ENCODE measurements at regions not wholly inside any gene's neighbourhood (a gene's known extent, or its start where the extent isn't known, plus 50 kb on each side); places are given as distances from the start of the nearest gene placed in this dataset.
"Not testable (repeated sequence)": the region's sequence is repeated elsewhere in the genome, so short reads cannot be mapped to it uniquely, and the experiment has no call there.

DNA sequence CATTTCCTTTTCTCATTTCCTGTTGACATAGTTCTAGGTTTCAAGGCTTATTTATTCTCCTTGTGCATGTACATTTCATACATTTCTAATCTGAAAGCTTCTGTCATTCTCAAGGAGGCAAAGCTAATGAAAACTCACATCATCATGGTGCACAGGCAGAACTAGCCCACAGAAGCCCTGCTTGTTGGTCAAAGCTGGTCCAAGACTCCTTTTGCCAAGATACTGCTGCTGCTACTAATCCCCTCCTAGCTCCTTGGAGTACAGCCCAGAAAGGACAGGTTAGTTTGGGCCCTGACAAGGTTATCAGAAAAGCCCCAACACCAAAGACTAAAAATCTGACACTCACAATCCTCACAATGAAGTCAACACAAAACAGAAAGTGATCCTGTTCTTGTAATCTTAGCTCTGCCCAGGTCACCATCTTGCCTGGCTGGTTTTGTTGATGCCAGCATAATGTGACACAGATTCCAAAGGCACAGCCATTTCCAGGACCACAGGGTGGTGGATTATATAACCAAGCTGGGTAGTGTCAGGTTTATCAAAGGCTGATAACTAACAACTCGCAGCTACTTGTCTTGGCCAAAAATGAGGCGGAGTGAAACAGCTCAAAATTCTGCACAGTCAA, 417.4 kb downstream of the NDFIP2 start:
- no peak for DNase-seq

DNA sequence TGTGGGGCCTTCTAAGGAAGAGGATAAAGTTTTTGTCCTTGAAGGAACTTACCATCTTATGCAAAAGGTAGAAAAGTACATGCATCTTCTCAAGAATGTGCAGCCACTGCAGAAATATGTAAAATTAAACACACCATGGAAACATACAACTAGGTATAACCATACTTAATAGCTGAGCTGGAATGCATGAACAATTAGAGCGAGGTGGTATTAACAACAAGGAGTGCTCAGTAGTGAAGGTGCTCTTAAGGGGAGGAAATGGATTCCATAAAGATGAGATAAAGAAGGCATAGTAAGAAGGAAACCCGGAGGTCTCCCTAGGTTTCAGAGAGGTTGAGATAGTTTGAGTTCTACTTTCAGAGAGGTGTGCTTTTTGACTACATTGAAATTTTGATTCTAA, 415.9 kb downstream of the NDFIP2 start:
- Mint-ChIP-seq H3K36me3 (no peaks in the 10 kb centered on the region), H3K4me1 (peaks cover 0 to 9% of the 10 kb centered on the region in 2 donors), H3K27me3 (ENCODE audit: low read depth in 3 of 3) (no peaks in the 10 kb centered on the region), H3K27ac (no peak overlapping the region), H3K9me3 (peaks cover 0 to 3% (median 0%) of the 10 kb centered on the region in 6 donors), H3K4me3 (no peak overlapping the region)
- DNase-seq = no peak

More for the DNA sequence above, 417.4 kb downstream of the NDFIP2 start:
- H3K9me3 Mint-ChIP-seq = peaks cover 0 to 3% (median 0%) of the 10 kb centered on the region in 6 donors
- H3K36me3 Mint-ChIP-seq = no peaks in the 10 kb centered on the region
- no peak overlapping the region for H3K4me3 Mint-ChIP-seq
- peaks cover 0 to 9% of the 10 kb centered on the region in 2 donors for H3K4me1 Mint-ChIP-seq
- no peak overlapping the region for H3K27ac Mint-ChIP-seq
- no peaks in the 10 kb centered on the region for H3K27me3 Mint-ChIP-seq (ENCODE audit: low read depth in 3 of 3)

DNA sequence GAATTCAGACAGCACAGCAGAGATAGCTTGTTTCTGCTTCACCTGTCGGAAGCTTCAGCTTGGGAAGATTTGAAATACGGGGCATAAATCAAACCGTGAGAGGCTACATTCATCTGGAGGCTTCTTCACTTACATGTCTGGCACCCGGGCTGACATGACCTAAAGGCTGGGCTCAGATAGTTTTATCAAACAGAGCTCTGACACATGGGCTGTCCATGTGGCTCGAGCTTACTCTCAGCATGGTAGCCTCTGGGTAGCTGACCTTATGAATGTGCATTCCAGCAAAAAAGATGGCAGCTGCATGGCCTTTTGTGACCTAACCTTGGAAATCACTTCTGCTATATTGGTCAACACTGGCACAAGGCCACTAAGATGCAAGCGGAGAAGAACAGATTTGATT, 414.5 kb downstream of the NDFIP2 start:
- DNase-seq = no peak
- no peaks in the 10 kb centered on the region for H3K36me3 Mint-ChIP-seq
- H3K4me3 Mint-ChIP-seq = no peak overlapping the region
- H3K9me3 Mint-ChIP-seq = peaks cover 0 to 7% (median 0%) of the 10 kb centered on the region in 6 donors
- peaks cover 0 to 9% of the 10 kb centered on the region in 2 donors for H3K4me1 Mint-ChIP-seq
- no peak overlapping the region for H3K27ac Mint-ChIP-seq
- no peaks in the 10 kb centered on the region for H3K27me3 Mint-ChIP-seq (ENCODE audit: low read depth in 3 of 3)

DNA sequence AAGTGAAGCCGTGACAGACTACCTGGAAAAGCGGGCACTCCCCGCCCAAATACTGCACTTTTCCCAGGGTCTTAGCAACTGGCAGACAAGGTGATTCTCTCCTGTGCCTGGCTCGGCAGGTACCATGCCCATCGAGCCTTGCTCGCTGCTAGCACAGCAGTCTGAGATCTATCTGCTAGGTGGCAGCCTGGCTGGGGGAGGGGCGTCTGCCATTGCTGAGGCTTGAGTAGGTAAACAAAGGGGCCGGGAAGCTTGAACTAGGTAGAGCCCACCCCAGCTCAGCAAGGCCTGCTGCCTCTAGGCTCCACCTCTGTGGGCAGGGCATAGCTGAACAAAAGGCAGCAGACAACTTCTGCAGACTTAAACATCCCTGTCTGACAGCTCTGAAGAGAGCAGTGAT, 406.3 kb downstream of the NDFIP2 start:
- H3K4me1 Mint-ChIP-seq; DNase-seq; H3K4me3 Mint-ChIP-seq; H3K27ac Mint-ChIP-seq; H3K36me3 Mint-ChIP-seq; H3K27me3 Mint-ChIP-seq (ENCODE audit: low read depth in 3 of 3): not testable (repeated sequence)
- H3K9me3 Mint-ChIP-seq = peaks cover 0 to 13% (median 0%) of the 10 kb centered on the region in 6 donors

DNA sequence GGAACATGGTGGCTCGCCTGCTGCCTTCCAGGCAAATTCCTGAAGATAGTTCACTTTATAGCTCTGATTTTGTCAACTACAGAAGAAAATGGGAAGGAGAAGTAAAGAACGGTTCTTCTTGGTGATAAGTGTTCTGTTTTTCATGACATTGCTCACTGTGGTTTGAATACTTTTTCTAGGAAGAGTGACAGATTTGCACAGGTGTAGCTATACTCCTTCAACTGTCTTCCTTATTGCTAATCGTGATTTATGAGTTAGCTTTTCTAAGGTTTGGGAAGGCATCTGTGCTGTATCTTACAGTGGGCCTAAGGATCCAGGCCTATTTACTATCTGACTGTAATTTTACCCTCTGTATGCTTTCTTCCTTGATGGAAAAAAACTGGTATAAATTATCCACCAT, 405.6 kb downstream of the NDFIP2 start:
- no peak overlapping the region for H3K27ac Mint-ChIP-seq
- H3K9me3 Mint-ChIP-seq = peaks cover 0 to 15% (median 0%) of the 10 kb centered on the region in 6 donors
- peaks cover 0 to 7% (median 3%) of the 10 kb centered on the region in 3 donors for H3K27me3 Mint-ChIP-seq (ENCODE audit: low read depth in 3 of 3)
- no peaks in the 10 kb centered on the region for H3K4me1 Mint-ChIP-seq
- no peak for DNase-seq
- no peak overlapping the region for H3K4me3 Mint-ChIP-seq
- H3K36me3 Mint-ChIP-seq = no peaks in the 10 kb centered on the region

DNA sequence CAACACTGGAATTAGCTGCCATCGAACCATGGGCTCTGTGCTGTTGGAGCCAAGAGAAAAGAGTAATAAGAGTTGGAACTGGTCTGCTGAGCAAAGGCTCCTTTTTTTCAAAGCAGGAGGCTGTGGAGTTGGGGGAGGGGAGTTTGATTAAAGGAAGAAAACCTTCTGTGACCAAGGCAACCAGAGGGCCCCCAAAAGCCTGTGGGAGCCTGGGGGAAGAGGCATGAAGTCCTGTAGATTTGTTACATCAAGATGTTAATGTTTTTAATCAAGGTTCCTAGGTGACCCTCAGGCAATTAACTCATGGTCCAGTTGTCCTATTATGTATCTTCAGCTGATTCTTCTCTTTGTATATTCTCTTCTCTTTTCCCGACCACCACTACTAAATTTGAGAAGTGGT, 403.9 kb downstream of the NDFIP2 start:
- peaks cover 0 to 7% (median 2%) of the 10 kb centered on the region in 3 donors for H3K27me3 Mint-ChIP-seq (ENCODE audit: low read depth in 3 of 3)
- DNase-seq = no peak
- H3K4me1 Mint-ChIP-seq = no peaks in the 10 kb centered on the region
- H3K27ac Mint-ChIP-seq = no peak overlapping the region
- peaks cover 0 to 9% (median 0%) of the 10 kb centered on the region in 6 donors for H3K9me3 Mint-ChIP-seq
- no peak overlapping the region for H3K4me3 Mint-ChIP-seq
- no peaks in the 10 kb centered on the region for H3K36me3 Mint-ChIP-seq

DNA sequence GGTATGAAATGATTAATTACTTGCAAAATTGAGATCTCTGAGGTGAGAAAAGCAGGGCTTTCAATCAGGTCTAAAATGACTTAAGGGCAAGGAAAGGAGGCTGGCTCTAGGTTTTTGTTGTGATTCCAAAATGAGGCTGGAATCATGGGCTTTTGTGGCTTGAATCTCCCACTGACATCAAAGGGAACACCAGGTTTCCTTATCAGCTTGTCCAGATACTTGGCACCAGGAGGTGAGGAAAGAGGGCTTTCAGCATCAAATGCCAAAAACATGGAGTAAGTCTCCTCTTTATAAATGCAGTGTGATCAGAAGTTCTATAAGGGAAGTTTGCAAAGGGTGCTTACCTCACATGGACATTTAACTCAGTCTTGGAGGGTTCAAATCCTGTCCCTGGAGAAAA, 402.3 kb downstream of the NDFIP2 start:
- Mint-ChIP-seq H3K27ac (no peak overlapping the region), H3K4me3 (no peak overlapping the region), H3K36me3 (no peaks in the 10 kb centered on the region), H3K27me3 (ENCODE audit: low read depth in 3 of 3) (peaks cover 0 to 3% (median 2%) of the 10 kb centered on the region in 3 donors), H3K9me3 (peaks cover 0 to 6% (median 0%) of the 10 kb centered on the region in 6 donors), H3K4me1 (no peaks in the 10 kb centered on the region)
- DNase-seq = no peak

DNA sequence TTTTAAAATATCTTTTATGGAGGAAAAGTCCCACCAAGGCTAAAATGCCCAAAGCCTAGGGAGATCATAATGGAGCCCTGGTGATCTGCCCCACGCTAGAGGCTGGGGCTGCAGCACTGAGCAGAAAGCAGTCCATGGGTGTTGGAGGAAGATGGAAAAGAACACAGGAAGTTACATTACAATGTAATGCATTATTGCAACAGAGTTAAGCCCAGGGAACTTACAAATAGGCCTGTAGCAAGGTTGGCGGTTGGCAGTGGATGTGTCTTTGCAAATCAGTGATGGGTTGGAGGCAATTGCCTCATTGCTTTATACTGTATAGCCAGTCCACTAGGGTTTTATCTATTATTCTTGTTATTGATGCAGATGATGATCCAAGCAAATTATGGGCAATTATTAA, 399.9 kb downstream of the NDFIP2 start:
- H3K9me3 Mint-ChIP-seq = peaks cover 0 to 3% (median 0%) of the 10 kb centered on the region in 6 donors
- H3K27me3 Mint-ChIP-seq (ENCODE audit: low read depth in 3 of 3) = peaks cover 0 to 3% (median 0%) of the 10 kb centered on the region in 3 donors
- H3K4me3 Mint-ChIP-seq = no peak overlapping the region
- no peaks in the 10 kb centered on the region for H3K4me1 Mint-ChIP-seq
- no peak for DNase-seq
- H3K27ac Mint-ChIP-seq = no peak overlapping the region
- no peaks in the 10 kb centered on the region for H3K36me3 Mint-ChIP-seq

DNA sequence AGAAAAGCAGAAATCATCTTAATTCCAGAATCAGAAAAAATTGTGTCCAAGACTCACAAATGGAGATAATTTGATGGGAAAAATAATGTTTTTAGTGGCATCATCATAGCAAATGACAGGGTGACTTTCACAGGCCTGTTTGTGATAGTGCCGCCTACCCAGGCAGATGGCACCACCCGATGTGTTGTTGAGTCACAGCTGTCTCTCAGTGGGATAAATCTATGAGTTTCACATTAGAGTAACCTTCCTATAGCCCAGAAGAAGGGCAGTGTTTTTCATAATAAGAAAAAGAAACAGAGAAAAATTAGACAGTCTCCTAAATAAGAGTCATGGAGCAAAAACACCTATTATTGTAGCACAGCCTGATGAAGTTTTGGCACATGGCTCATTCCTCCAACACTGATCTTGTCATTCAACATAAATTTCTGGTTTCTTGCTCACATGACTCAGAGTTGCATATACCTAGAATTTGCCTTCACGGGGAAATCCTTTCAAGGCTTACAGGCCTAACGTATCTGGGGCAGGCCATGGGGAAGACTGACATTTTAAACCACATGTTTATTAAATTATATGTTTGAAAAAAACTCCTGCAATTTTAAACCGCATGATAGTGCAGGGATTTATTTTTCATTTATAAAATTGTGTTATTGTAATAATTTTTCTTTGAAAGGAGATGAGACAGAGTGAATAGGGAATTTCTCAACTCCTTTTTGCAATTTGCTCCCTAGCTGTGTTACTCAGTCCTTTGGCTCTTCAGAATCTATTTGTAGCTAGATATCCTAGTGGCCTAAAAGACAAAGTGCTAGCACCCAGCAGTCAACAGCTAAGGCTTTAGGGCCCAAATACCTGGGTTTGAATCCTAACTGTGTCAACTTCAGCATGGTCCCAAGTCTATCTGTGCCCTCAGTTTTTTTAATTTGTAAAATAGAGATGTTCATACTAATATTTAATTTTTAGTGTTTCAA, 393.7 kb downstream of the NDFIP2 start:
- H3K36me3 Mint-ChIP-seq = no peaks in the 10 kb centered on the region
- no peak for DNase-seq
- H3K4me3 Mint-ChIP-seq = no peak overlapping the region
- no peaks in the 10 kb centered on the region for H3K9me3 Mint-ChIP-seq
- H3K27me3 Mint-ChIP-seq (ENCODE audit: low read depth in 3 of 3) = peaks cover 0 to 4% (median 2%) of the 10 kb centered on the region in 3 donors
- H3K4me1 Mint-ChIP-seq = no peaks in the 10 kb centered on the region
- H3K27ac Mint-ChIP-seq = no peak overlapping the region

DNA sequence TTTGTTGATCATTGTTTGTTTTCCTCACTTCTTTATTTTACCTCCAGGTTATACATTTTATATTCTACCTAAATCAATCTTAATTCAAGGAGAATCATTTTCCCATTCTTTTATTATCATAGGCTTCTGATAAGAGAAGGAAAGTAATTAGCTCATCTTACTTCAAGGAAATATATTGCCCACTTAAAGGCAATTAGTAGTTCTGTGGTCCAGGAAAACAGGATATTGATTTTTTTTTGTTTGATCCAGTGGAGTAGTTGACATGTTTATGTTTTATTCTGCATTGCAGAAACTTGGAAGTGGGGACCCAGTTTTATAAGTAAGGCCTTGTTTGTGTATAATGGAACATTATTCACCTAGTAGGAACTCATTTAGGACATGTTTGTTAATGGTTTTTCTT, 390.6 kb downstream of the NDFIP2 start:
- H3K36me3 Mint-ChIP-seq = no peaks in the 10 kb centered on the region
- H3K4me3 Mint-ChIP-seq = no peak overlapping the region
- DNase-seq = no peak
- no peaks in the 10 kb centered on the region for H3K4me1 Mint-ChIP-seq
- no peaks in the 10 kb centered on the region for H3K9me3 Mint-ChIP-seq
- peaks cover 0 to 4% (median 2%) of the 10 kb centered on the region in 3 donors for H3K27me3 Mint-ChIP-seq (ENCODE audit: low read depth in 3 of 3)
- no peak overlapping the region for H3K27ac Mint-ChIP-seq

DNA sequence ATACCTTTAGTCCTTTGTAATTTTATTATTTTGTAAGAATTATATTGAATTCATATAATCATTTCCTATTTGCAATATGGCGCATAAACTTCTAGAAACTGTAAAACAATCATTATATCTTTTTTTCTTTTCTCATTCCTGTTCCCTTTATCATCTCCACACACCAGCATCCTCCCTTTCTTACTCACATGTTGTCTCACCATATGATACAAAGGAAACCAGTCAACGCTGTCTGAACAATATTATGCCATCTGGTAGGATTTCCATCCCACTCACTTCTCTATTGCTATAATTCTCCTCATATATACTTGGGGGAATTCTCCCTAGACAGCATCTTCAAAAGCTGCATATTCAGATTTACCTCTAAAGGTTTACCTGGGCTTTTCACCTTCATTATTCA, 389.8 kb downstream of the NDFIP2 start:
- peaks cover 0 to 4% (median 2%) of the 10 kb centered on the region in 3 donors for H3K27me3 Mint-ChIP-seq (ENCODE audit: low read depth in 3 of 3)
- no peaks in the 10 kb centered on the region for H3K9me3 Mint-ChIP-seq
- H3K4me3 Mint-ChIP-seq = no peak overlapping the region
- DNase-seq = no peak
- no peaks in the 10 kb centered on the region for H3K4me1 Mint-ChIP-seq
- H3K36me3 Mint-ChIP-seq = no peaks in the 10 kb centered on the region
- no peak overlapping the region for H3K27ac Mint-ChIP-seq

DNA sequence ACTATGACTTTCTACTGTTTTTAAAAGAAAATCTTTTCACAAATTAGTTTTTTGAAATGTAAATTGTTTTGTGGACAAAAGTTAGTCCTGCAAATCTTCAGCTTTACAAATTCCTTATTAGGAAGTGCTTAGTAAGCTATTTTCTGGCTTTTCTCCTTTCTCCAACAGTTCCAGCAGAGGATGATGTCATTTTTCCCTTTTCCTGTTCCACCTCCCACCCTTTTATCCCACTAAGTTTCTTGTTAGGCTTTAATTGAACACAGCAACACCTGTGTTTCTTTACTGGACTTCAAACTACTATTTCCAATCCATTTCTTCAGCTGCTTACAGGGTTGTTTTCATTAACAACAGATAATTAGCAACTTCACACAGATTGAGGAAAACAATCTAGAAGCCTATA, 389.2 kb downstream of the NDFIP2 start:
- Mint-ChIP-seq H3K36me3 (no peaks in the 10 kb centered on the region), H3K9me3 (no peaks in the 10 kb centered on the region), H3K27ac (no peak overlapping the region), H3K4me3 (no peak overlapping the region), H3K27me3 (ENCODE audit: low read depth in 3 of 3) (peaks cover 0 to 4% (median 2%) of the 10 kb centered on the region in 3 donors), H3K4me1 (no peaks in the 10 kb centered on the region)
- DNase-seq = no peak

DNA sequence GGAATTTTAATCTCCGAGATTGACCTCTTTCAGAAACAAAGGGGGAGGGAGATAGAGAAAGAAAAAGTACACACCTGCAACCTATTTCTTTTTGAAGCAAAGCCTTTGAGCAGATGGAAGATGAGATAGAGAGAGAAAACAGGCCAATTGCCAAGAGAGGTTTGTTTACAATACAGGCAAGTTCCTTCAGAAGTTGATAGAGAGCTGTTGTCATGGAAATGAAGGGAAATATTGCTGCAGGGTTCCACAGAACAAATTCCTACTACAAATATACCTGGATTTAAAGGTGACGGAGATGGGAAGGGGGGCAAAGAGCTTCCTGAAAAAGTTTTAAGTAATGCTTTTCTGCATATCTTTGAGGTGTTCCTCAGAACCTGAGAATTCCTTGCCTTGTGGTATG, 388.4 kb downstream of the NDFIP2 start:
- H3K36me3 Mint-ChIP-seq = no peaks in the 10 kb centered on the region
- peaks cover 0 to 2% (median 0%) of the 10 kb centered on the region in 3 donors for H3K27me3 Mint-ChIP-seq (ENCODE audit: low read depth in 3 of 3)
- H3K4me3 Mint-ChIP-seq = no peak overlapping the region
- H3K9me3 Mint-ChIP-seq = no peaks in the 10 kb centered on the region
- no peak for DNase-seq
- H3K4me1 Mint-ChIP-seq = no peaks in the 10 kb centered on the region
- no peak overlapping the region for H3K27ac Mint-ChIP-seq

DNA sequence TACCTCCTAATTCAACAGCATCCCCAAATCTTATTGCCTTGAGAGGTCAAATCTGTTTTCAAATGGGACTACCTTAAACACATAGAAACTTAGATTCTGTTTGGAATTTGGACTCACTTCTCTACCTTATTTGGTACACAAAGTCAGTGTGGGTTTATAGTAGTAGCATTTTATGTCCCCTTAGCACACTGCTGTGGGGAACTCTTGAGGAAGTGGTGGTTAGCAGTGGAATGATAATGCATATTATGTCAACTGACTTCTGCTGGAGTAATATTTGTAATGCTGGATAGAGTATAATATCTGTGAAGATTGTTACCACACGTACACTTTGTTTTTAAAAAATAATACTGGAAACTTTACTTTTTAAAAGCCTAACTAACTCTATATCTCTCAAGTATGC, 386.3 kb downstream of the NDFIP2 start:
- Mint-ChIP-seq H3K27me3 (ENCODE audit: low read depth in 3 of 3) (peaks cover 0 to 2% (median 0%) of the 10 kb centered on the region in 3 donors), H3K36me3 (no peaks in the 10 kb centered on the region), H3K9me3 (no peaks in the 10 kb centered on the region), H3K27ac (no peak overlapping the region), H3K4me1 (no peaks in the 10 kb centered on the region), H3K4me3 (no peak overlapping the region)
- no peak for DNase-seq

Data from immature natural killer cell (primary cell).